Thymus (tissue), 11 donors: ENCODE measurements at regions not wholly inside any gene's neighbourhood (a gene's known extent, or its start where the extent isn't known, plus 50 kb on each side); places are given as distances from the start of the nearest gene placed in this dataset.

ENCODE experiments used
- DNase-seq, 9 donors: peaks; one replicate each; pipeline ENCODE4 v3.0.0-alpha.2; 2013; ENCODE audit warnings: low spot score in 9 of 9, low read depth in 6 of 9, missing footprints in 1 of 9
- H3K27ac ChIP-seq, 2 donors: one replicate each; pipeline ENCODE4 v1.5.1; 2013; ENCODE audit warnings: control low read depth in 1 of 2, low read depth in 1 of 2, low read length in 1 of 2, mild to moderate bottlenecking in 1 of 2, moderate library complexity in 1 of 2
- H3K27me3 ChIP-seq, 2 donors: one replicate each; pipeline ENCODE4 v1.5.1; 2013; ENCODE audit warnings: low read length in 1 of 2; ENCODE audit not compliant: control insufficient read depth in 2 of 2, insufficient read depth in 1 of 2
- H3K36me3 ChIP-seq, 2 donors: one replicate each; pipeline ENCODE4 v1.5.1; 2013; ENCODE audit warnings: low read length in 1 of 2, mild to moderate bottlenecking in 1 of 2, moderate library complexity in 1 of 2; ENCODE audit not compliant: control insufficient read depth in 2 of 2, insufficient read depth in 2 of 2
- H3K4me1 ChIP-seq, 2 donors: one replicate each; pipeline ENCODE4 v1.5.1; 2013; ENCODE audit warnings: low read length in 2 of 2; ENCODE audit not compliant: control insufficient read depth in 2 of 2, insufficient read depth in 2 of 2
- H3K4me3 ChIP-seq, 2 donors: one replicate each; pipeline ENCODE4 v1.5.1; 2013; ENCODE audit warnings: low read length in 2 of 2, control low read depth in 1 of 2, mild to moderate bottlenecking in 1 of 2
- H3K9me3 ChIP-seq, 2 donors: one replicate each; pipeline ENCODE4 v1.5.1; 2013; ENCODE audit warnings: low read length in 1 of 2, mild to moderate bottlenecking in 1 of 2; ENCODE audit not compliant: control insufficient read depth in 2 of 2, insufficient read depth in 1 of 2
- WGBS: extraction: QIAGEN DNeasy Blood & Tissue Kit; methylation state at CpG from one replicate; pipeline ENCODE4 v1.1.7; 2013; 5-methylcytosine and 5-hydroxymethylcytosine counted together
- donor health status: healthy.

- no peaks in the 10 kb centered on the region for H3K9me3 ChIP-seq
- no peaks in the 10 kb centered on the region for H3K36me3 ChIP-seq
- no peaks in the 10 kb centered on the region for H3K27me3 ChIP-seq
- no peak overlapping the region for H3K4me3 ChIP-seq
- DNase-seq = no peak
- H3K27ac ChIP-seq = no peak overlapping the region
- whole genome bisulfite sequencing = 93% methylated on average over 12 of the region's 12 CpGs
- H3K4me1 ChIP-seq = no peaks in the 10 kb centered on the region
These were observed 59.7 kb upstream of the BARX2 start for GRCh38 chr11:129315781-129316579.

- H3K27me3 ChIP-seq = no peaks in the 10 kb centered on the region
- no peaks in the 10 kb centered on the region for H3K36me3 ChIP-seq
- no peak overlapping the region for H3K4me3 ChIP-seq
- WGBS = 84% methylated on average over 3 of the region's 3 CpGs
- no peaks in the 10 kb centered on the region for H3K4me1 ChIP-seq
- DNase-seq = no peak
- H3K27ac ChIP-seq = no peak overlapping the region
- no peaks in the 10 kb centered on the region for H3K9me3 ChIP-seq
These were observed 61.3 kb upstream of the BARX2 start for GRCh38 chr11:129314371-129314770.

GRCh38 chr11:129313541-129314297 lies 61.9 kb upstream of the BARX2 start:
- no peak for DNase-seq
- WGBS = 96% methylated on average over 6 of the region's 6 CpGs
- no peaks in the 10 kb centered on the region for H3K4me1 ChIP-seq

GRCh38 chr11:129312730-129313503 lies 62.7 kb upstream of the BARX2 start:
- Histone ChIP-seq H3K4me3 (no peak overlapping the region), H3K4me1 (no peaks in the 10 kb centered on the region), H3K36me3 (no peaks in the 10 kb centered on the region), H3K27ac (no peak overlapping the region), H3K9me3 (no peaks in the 10 kb centered on the region), H3K27me3 (no peaks in the 10 kb centered on the region)
- DNase-seq = no peak
- WGBS = 92% methylated on average over 25 of the region's 25 CpGs

More at GRCh38 chr11:129313541-129314297, 61.9 kb upstream of the BARX2 start:
- no peaks in the 10 kb centered on the region for H3K36me3 ChIP-seq
- no peak overlapping the region for H3K27ac ChIP-seq
- no peaks in the 10 kb centered on the region for H3K9me3 ChIP-seq
- no peaks in the 10 kb centered on the region for H3K27me3 ChIP-seq
- no peak overlapping the region for H3K4me3 ChIP-seq

DNA sequence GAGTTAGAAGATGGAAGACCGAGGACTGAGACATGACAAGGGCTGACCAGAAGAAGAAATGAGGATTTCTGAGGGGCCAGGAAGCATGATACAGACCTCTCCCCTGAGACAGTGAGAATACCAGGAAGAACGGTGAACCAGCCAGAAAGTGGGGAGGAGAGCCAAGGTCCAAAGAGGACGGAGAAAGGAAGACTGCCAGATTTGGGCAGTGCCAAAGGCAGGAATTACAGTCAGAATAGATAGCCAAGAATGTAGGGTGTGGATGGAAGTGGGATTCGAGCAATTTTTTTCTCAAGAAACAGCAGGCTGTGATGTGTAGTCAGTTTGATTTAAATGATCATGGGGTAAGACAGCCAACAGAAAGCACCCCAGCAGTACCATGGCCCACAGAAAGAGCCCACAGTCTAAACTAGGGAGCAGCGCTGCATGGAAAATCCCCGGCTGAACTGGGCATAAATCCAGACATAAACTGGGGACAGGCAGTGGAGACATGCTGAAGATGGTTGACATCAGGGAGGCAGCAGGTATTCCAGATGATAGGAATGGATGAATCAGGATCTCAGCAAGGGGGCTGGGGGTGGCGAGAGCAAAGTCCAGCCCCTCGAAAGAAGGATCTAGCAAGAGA lies 67.3 kb upstream of the BARX2 start:
- H3K4me1 ChIP-seq = no peaks in the 10 kb centered on the region
- no peak for DNase-seq
- no peaks in the 10 kb centered on the region for H3K27me3 ChIP-seq
- WGBS = 93% methylated on average over 8 of the region's 8 CpGs
- H3K36me3 ChIP-seq = no peaks in the 10 kb centered on the region
- H3K27ac ChIP-seq = no peak overlapping the region
- no peak overlapping the region for H3K4me3 ChIP-seq
- H3K9me3 ChIP-seq = no peaks in the 10 kb centered on the region

- 94% methylated on average over 3 of the region's 3 CpGs for WGBS
- H3K4me1 ChIP-seq = no peaks in the 10 kb centered on the region
- no peaks in the 10 kb centered on the region for H3K27me3 ChIP-seq
- no peaks in the 10 kb centered on the region for H3K9me3 ChIP-seq
- no peaks in the 10 kb centered on the region for H3K36me3 ChIP-seq
- DNase-seq = no peak
- H3K27ac ChIP-seq = no peak overlapping the region
- no peak overlapping the region for H3K4me3 ChIP-seq
These were observed 68.5 kb upstream of the BARX2 start for GRCh38 chr11:129307162-129307561.

DNA sequence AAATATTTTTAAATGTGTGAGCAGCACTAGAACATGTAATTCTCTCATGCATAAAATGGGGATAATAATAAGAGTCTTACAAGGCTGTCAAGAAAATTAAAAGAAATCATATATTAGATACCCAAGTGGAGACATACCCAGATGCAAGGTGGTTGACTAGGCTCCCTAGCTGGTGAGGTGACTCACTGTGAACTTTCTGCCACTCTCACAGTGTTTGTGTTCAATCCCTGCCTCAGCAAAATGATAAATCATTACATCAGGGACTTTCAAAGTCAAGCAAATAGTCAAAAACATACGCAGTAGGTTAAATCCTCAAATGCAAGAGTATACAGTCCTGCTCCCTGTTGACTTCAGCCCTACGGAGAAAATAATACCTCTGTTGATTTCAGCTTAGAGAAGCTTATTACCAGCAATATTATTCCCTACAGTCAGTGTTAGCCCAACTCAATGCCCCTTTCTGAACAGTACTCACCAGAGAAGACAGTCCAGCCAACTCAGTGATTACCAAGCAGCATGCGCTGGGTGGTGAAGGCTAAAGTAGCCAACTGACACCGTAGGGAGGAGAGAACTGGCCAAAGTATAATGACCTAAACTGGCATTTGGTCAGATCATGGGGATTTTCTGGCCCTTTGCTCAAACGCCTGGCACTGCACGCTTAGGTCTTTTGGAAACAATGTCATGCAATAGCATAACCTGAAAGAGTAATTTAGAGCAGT lies 73.1 kb upstream of the BARX2 start:
- no peaks in the 10 kb centered on the region for H3K36me3 ChIP-seq
- DNase-seq = no peak
- 96% methylated on average over 6 of the region's 6 CpGs for WGBS
- H3K27me3 ChIP-seq = no peaks in the 10 kb centered on the region
- no peaks in the 10 kb centered on the region for H3K4me1 ChIP-seq
- no peak overlapping the region for H3K4me3 ChIP-seq
- no peak overlapping the region for H3K27ac ChIP-seq
- H3K9me3 ChIP-seq = no peaks in the 10 kb centered on the region

DNA sequence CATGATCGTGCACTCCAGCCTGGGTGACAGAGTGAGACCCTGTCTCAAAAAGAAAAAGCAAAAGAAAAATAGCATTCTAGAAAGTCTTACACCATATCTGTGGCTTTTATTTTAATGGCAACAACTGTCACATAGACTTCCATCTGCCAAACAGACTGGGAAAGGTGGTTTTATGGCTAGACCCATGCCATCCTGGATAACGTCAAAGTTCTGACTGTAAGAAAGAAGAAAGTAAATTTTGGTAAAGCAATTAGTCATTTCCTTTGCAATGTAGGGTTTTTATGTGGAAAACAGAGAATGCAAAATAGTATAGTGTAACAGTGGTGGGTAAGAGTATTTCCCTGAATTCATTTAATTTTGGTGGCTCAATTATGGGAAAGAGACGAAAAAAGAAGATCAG lies 75.5 kb upstream of the BARX2 start:
- Histone ChIP-seq H3K9me3 (no peaks in the 10 kb centered on the region), H3K27ac (no peak overlapping the region), H3K36me3 (no peaks in the 10 kb centered on the region), H3K27me3 (no peaks in the 10 kb centered on the region), H3K4me3 (no peak overlapping the region), H3K4me1 (no peaks in the 10 kb centered on the region)
- 74% methylated on average over 3 of the region's 3 CpGs for WGBS
- no peak for DNase-seq
